K562 (cell line): ENCODE measurements at regions not wholly inside any gene's neighbourhood (a gene's known extent, or its start where the extent isn't known, plus 50 kb on each side); places are given as distances from the start of the nearest gene placed in this dataset.

Experiments
- ATAC-seq: fragments of 200-7000 bp; cut with Tn5 transposase; 3 replicates; pipeline ENCODE4 v1.9.1; 2020; ENCODE audit warnings: moderate library complexity
- BruUV-seq: library from RNA; stranded (reverse); fragments of 400-500 nt; replicated peaks from 2 replicates; lab custom pipeline; 2021; lab: Mats Ljungman, UMichigan
- CTCF ChIA-PET: fragments of 300-600 bp; formaldehyde crosslinking; extraction: SDS; loops from one replicate; lab custom pipeline; 2021; ENCODE audit warnings: low intra/inter-chr PET ratio; lab: Yijun Ruan, JAX
- POLR2A ChIA-PET: fragments of 300-600, 350-650 bp; sonication (Branson Sonifier 250); formaldehyde crosslinking; extraction: SDS; loops from one replicate; lab custom pipeline; 2021; ENCODE audit warnings: antibody characterized with exemption, inconsistent platforms; lab: Yijun Ruan, JAX
- DNase-seq, 4 experiments: peaks; one replicate each; pipeline versions ENCODE4 v3.0.0 to v3.0.0-alpha.2; 2011 to 2018; ENCODE audit warnings: low spot score in 3 of 4, mixed read lengths in 3 of 4; ENCODE audit errors: extremely low read depth in 1 of 4
- FAIRE-seq: peaks from 2 replicates; lab custom pipeline; 2011; peaks lifted over from hg19 to GRCh38; lab: Jason Lieb, UNC
- H2AFZ ChIP-seq: 2 replicates; pipeline ENCODE4 v1.6.0; 2011; ENCODE audit warnings: low read depth, low read length, control low read depth, inconsistent platforms
- H3K27ac ChIP-seq: fragments of 200-600 bp; 3 replicates; pipeline ENCODE4 v1.8.0; 2011; ENCODE audit warnings: low read depth, mild to moderate bottlenecking, control low read depth, inconsistent platforms, low read length, moderate library complexity, mixed read lengths; ENCODE audit errors: extremely low read depth
- H3K27me3 ChIP-seq, 2 experiments: fragments of 300-600 bp in 1 of 2; 2 replicates in 1 of 2; 3 replicates in 1 of 2; pipeline versions ENCODE4 v1.6.0 to v1.8.0; 2011; ENCODE audit warnings: inconsistent platforms in 2 of 2, low read length in 2 of 2, mild to moderate bottlenecking in 1 of 2, mixed read lengths in 1 of 2, moderate library complexity in 1 of 2; ENCODE audit not compliant: control insufficient read depth in 2 of 2, insufficient read depth in 2 of 2
- H3K36me3 ChIP-seq: fragments of 300-600 bp; 3 replicates; pipeline ENCODE4 v1.8.0; 2011; ENCODE audit warnings: mild to moderate bottlenecking, low read length, inconsistent platforms; ENCODE audit not compliant: control insufficient read depth, insufficient read depth
- H3K4me1 ChIP-seq, 2 experiments: fragments of 200-600 bp in 1 of 2; replicated peaks in 1 of 2; 2 replicates in 1 of 2; 3 replicates in 1 of 2; pipeline versions ENCODE4 v1.5.1 to v1.8.0; 2011; ENCODE audit warnings: inconsistent platforms in 2 of 2, low read length in 2 of 2, mild to moderate bottlenecking in 1 of 2, mixed read lengths in 1 of 2, moderate library complexity in 1 of 2; ENCODE audit not compliant: control insufficient read depth in 2 of 2, insufficient read depth in 2 of 2
- H3K4me2 ChIP-seq: 2 replicates; pipeline ENCODE4 v1.6.1; 2011; ENCODE audit warnings: low read length, control low read depth, inconsistent platforms, mixed read lengths; ENCODE audit not compliant: insufficient read depth
- H3K4me3 ChIP-seq: fragments of 200-600 bp; sonication (generic), shearing (Covaris generic); 2 replicates; pipeline ENCODE4 v1.5.1; 2016; ENCODE audit warnings: control low read depth, inconsistent platforms
- H3K79me2 ChIP-seq: fragments of 200-600 bp; 3 replicates; pipeline ENCODE4 v1.8.0; 2011; ENCODE audit warnings: low read length, inconsistent platforms; ENCODE audit not compliant: control insufficient read depth, insufficient read depth
- H3K9ac ChIP-seq, 2 experiments: 2 replicates each; pipeline versions ENCODE4 v1.6.0 to v1.6.1; 2011; ENCODE audit warnings: low read depth in 2 of 2, low read length in 2 of 2, control low read depth in 1 of 2, inconsistent platforms in 1 of 2, mild to moderate bottlenecking in 1 of 2, mixed read lengths in 1 of 2; ENCODE audit not compliant: insufficient read depth in 1 of 2
- H3K9me1 ChIP-seq: one replicate; pipeline ENCODE4 v1.6.0; 2011; ENCODE audit warnings: inconsistent platforms, mild to moderate bottlenecking, low read length, moderate library complexity; ENCODE audit not compliant: control insufficient read depth, insufficient read depth
- H3K9me3 ChIP-seq: replicated peaks from 2 replicates; pipeline ENCODE4 v1.5.1; 2011; ENCODE audit warnings: low read depth, low read length, inconsistent platforms; ENCODE audit not compliant: control insufficient read depth, insufficient read depth
- H4K20me1 ChIP-seq: replicated peaks from 2 replicates; pipeline ENCODE4 v1.6.1; 2011; ENCODE audit warnings: low read length, inconsistent platforms, mixed read lengths; ENCODE audit not compliant: control insufficient read depth, insufficient read depth
- EP300 ChIP-seq: IDR thresholded peaks from 2 replicates; pipeline ENCODE4 v1.6.1; 2012; ENCODE audit warnings: low read length, improper control_type of control experiment
- PRMT5 ChIP-seq: sonication (generic); formaldehyde crosslinking; IDR thresholded peaks from 2 replicates; pipeline ENCODE4 v1.5.0; 2020; ENCODE audit warnings: missing genetic modification reagents
- PRPF4 ChIP-seq: fragments of 200-400 bp; formaldehyde crosslinking; IDR thresholded peaks from one replicate; pipeline ENCODE4 v1.6.1; 2017; ENCODE audit warnings: low read length, low read depth, mild to moderate bottlenecking; ENCODE audit not compliant: insufficient read depth, poor library complexity, severe bottlenecking
- SIX5 ChIP-seq, 2 experiments: IDR thresholded peaks; 2 replicates each; pipeline ENCODE4 v1.6.1; 2011; ENCODE audit warnings: low read length in 2 of 2, borderline replicate concordance in 1 of 2, low read depth in 1 of 2, mild to moderate bottlenecking in 1 of 2, moderate library complexity in 1 of 2; ENCODE audit not compliant: insufficient read depth in 1 of 2
- ZC3H11A ChIP-seq: IDR thresholded peaks from 2 replicates; pipeline ENCODE4 v1.6.1; 2012; ENCODE audit warnings: low read depth, low read length, improper control_type of control experiment
- ZNF512 ChIP-seq: IDR thresholded peaks from 2 replicates; pipeline ENCODE4 v1.6.1; 2016; ENCODE audit warnings: missing genetic modification characterization, missing compliant biosample characterization
- ZNF699 ChIP-seq: fragments of 250-450 bp; sonication (Bioruptor Pico); IDR thresholded peaks from 2 replicates; pipeline ENCODE4 v1.8.0; 2021; ENCODE audit warnings: mild to moderate bottlenecking, moderate library complexity; ENCODE audit not compliant: insufficient replicate concordance
- WGBS: fragments of 100-300 bp; shearing (Covaris generic); methylation state at CpG from one replicate; pipeline ENCODE4 v1.1.6; 2016; ENCODE audit warnings: low coverage, mixed read lengths; ENCODE audit not compliant: insufficient coverage; ENCODE audit errors: missing lambda C conversion rate; 5-methylcytosine and 5-hydroxymethylcytosine counted together
- in situ Hi-C: fragments of 300-500 bp; cut with MboI; formaldehyde crosslinking; loops from 4 replicates; pipeline ENCODE4 v1.15.0; 2018; ENCODE audit warnings: inconsistent platforms, mixed read lengths
- intact Hi-C: fragments of 100-400 bp; cut with micrococcal nuclease; formaldehyde crosslinking; loops from 2 replicates; pipeline ENCODE4 v1.14.2; 2022
- TF ChIP-seq, protein P1 (sequence below): fragments of 450-650 bp; formaldehyde crosslinking; IDR thresholded peaks from 2 replicates; pipeline ENCODE4 v1.4.0; 2020; ENCODE audit warnings: mild to moderate bottlenecking, moderate library complexity

DNA sequence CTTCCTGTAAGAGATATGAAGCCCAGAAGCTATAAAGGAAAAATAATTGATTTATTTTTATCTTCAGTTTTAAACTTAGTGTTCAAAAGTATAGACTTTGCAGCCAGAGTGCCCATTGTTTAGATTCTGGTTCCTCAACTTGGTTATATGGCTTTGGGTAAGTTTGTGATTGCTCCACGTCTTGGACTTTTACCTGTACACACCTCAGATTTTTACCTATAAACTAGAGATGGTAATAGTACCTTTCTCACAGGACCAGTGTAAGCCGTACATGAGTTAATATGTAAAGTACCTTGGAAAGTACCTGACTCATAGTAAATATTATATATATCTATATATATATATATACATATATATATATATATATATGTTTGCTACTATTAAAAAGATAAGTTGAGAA lies 283.8 kb downstream of the RAP2B start:
- TF ChIP-seq ZNF512 (tag) (no peak), SIX5 (IDR thresholded peaks at IDR 0.05; ENCODE audit: borderline replicate concordance in 1 of 2, insufficient read depth in 1 of 2, low read depth in 1 of 2, low read length in 2 of 2) (no peak), ZC3H11A (no peak), PRMT5 (CRISPR knock-in tag) (no peak), PRPF4 (no peak), ZNF699 (no peak), EP300 (no peak)
- TF ChIP-seq, protein P1, sequence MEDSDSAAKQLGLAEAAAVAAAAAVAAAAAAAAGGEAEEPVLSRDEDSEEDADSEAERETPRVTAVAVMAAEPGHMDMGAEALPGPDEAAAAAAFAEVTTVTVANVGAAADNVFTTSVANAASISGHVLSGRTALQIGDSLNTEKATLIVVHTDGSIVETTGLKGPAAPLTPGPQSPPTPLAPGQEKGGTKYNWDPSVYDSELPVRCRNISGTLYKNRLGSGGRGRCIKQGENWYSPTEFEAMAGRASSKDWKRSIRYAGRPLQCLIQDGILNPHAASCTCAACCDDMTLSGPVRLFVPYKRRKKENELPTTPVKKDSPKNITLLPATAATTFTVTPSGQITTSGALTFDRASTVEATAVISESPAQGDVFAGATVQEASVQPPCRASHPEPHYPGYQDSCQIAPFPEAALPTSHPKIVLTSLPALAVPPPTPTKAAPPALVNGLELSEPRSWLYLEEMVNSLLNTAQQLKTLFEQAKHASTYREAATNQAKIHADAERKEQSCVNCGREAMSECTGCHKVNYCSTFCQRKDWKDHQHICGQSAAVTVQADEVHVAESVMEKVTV: no peak
- H3K4me2 ChIP-seq: no peak overlapping the region
- DNase-seq: no peak
- 16% methylated on average over 2 of the region's 2 CpGs for WGBS
- ATAC-seq: no peak
- H3K4me1 ChIP-seq: no peaks in the 10 kb centered on the region; a peak in 1 of 5 replicates
- in situ Hi-C loops (no loop called here), intact Hi-C loops (loop anchor here (10.0 kb wide), 1 partner anchor 149 kb away; no protein-coding TSS in a partner anchor)
- H3K9me3 ChIP-seq: no peaks in the 10 kb centered on the region
- FAIRE-seq: no peak
- H3K9ac ChIP-seq: no peak overlapping the region
- H3K4me3 ChIP-seq: no peak overlapping the region
- H4K20me1 ChIP-seq: no peaks in the 10 kb centered on the region
- ChIA-PET CTCF (interaction anchor here (0.6 kb wide), 1 partner anchor 724 kb away, joined by 3 read pairs; no protein-coding TSS in a partner anchor), POLR2A (interaction anchor here (0.8 kb wide), 2 partner anchors 10 to 12 kb away, joined by 3 to 5 read pairs; no protein-coding TSS in a partner anchor)
- no peaks in the 10 kb centered on the region for H3K27me3 ChIP-seq
- no peaks in the 10 kb centered on the region for H3K36me3 ChIP-seq
- no peak overlapping the region for H3K27ac ChIP-seq
- no peaks in the 10 kb centered on the region for H3K9me1 ChIP-seq
- no TSS peak for BruUV-seq
- no peaks in the 10 kb centered on the region for H3K79me2 ChIP-seq
- no peak overlapping the region for H2AFZ ChIP-seq
